ENCODE measurements at regions not wholly inside any gene's neighbourhood (a gene's known extent, or its start where the extent isn't known, plus 50 kb on each side); places are given as distances from the start of the nearest gene placed in this dataset.

GRCh38 chr5:129399069-129399468, 61.0 kb upstream of the ADAMTS19 start:
- TF ChIP-seq CTCF (IDR thresholded peaks at IDR 0.05; ENCODE audit: insufficient read depth, low read depth, low read length), result no peak
- no peak for TF ChIP-seq EZH2 (IDR thresholded peaks at IDR 0.05; ENCODE audit: insufficient read depth, low read length)

Data from astrocyte (in vitro differentiated cells and primary cell).